ENCODE measurements at regions not wholly inside any gene's neighbourhood (a gene's known extent, or its start where the extent isn't known, plus 50 kb on each side); places are given as distances from the start of the nearest gene placed in this dataset.

- Histone ChIP-seq H3K27me3 (no peaks in the 10 kb centered on the region), H3K9me3 (ENCODE audit: low read depth) (no peaks in the 10 kb centered on the region), H4K20me1 (ENCODE audit: insufficient read depth, poor library complexity, severe bottlenecking) (no peaks in the 10 kb centered on the region), H3K4me3 (no peak overlapping the region), H3K4me1 (ENCODE audit: insufficient read depth) (peaks cover 1% of the 10 kb centered on the region), H3K9me2 (replicated peaks; ENCODE audit: insufficient read depth) (no peaks in the 10 kb centered on the region), H3K4me2 (peak overlapping the region; percentile 3), H2AFZ (no peak overlapping the region), H3K79me2 (no peaks in the 10 kb centered on the region), H3K27ac (no peak overlapping the region), H3K36me3 (replicated peaks; ENCODE audit: insufficient read depth, low read depth) (no peaks in the 10 kb centered on the region)
- DNase-seq (ENCODE audit: low spot score) = no peak
- TF ChIP-seq, protein P1, sequence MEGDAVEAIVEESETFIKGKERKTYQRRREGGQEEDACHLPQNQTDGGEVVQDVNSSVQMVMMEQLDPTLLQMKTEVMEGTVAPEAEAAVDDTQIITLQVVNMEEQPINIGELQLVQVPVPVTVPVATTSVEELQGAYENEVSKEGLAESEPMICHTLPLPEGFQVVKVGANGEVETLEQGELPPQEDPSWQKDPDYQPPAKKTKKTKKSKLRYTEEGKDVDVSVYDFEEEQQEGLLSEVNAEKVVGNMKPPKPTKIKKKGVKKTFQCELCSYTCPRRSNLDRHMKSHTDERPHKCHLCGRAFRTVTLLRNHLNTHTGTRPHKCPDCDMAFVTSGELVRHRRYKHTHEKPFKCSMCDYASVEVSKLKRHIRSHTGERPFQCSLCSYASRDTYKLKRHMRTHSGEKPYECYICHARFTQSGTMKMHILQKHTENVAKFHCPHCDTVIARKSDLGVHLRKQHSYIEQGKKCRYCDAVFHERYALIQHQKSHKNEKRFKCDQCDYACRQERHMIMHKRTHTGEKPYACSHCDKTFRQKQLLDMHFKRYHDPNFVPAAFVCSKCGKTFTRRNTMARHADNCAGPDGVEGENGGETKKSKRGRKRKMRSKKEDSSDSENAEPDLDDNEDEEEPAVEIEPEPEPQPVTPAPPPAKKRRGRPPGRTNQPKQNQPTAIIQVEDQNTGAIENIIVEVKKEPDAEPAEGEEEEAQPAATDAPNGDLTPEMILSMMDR (IDR thresholded peaks at IDR 0.05; ENCODE audit: poor library complexity) = no peak
- TF ChIP-seq EZH2phosphoT487 (IDR thresholded peaks at IDR 0.05; ENCODE audit: low read depth, severe bottlenecking, unreplicated experiment) (no peak), EZH2 (IDR thresholded peaks at IDR 0.05; ENCODE audit: borderline replicate concordance) (no peak)
- WGBS (ENCODE audit: low lambda C conversion rate, missing lambda C conversion rate) = 61% methylated on average over 1 of the region's 1 CpG
These were observed 272.2 kb downstream of the PLK2 start for GRCh38 chr5:58187432-58188261.

- no peaks in the 10 kb centered on the region for H3K9me2 ChIP-seq (replicated peaks; ENCODE audit: insufficient read depth)
- TF ChIP-seq EZH2phosphoT487 (IDR thresholded peaks at IDR 0.05; ENCODE audit: low read depth, severe bottlenecking, unreplicated experiment) (no peak), EZH2 (IDR thresholded peaks at IDR 0.05; ENCODE audit: borderline replicate concordance) (no peak)
- TF ChIP-seq, protein P1 (IDR thresholded peaks at IDR 0.05; ENCODE audit: poor library complexity) = no peak
- H3K27me3 ChIP-seq = no peaks in the 10 kb centered on the region
- no peak overlapping the region for H3K27ac ChIP-seq
- H3K4me1 ChIP-seq (ENCODE audit: insufficient read depth) = peaks cover 12% of the 10 kb centered on the region
- H4K20me1 ChIP-seq (ENCODE audit: insufficient read depth, poor library complexity, severe bottlenecking) = no peaks in the 10 kb centered on the region
- no peaks in the 10 kb centered on the region for H3K79me2 ChIP-seq
- H3K4me2 ChIP-seq = no peak overlapping the region
- no peaks in the 10 kb centered on the region for H3K36me3 ChIP-seq (replicated peaks; ENCODE audit: insufficient read depth, low read depth)
- H2AFZ ChIP-seq = no peak overlapping the region
- DNase-seq (ENCODE audit: low spot score) = no peak
- no peak overlapping the region for H3K4me3 ChIP-seq
- WGBS (ENCODE audit: low lambda C conversion rate, missing lambda C conversion rate) = 95% methylated on average over 3 of the region's 3 CpGs
- no peaks in the 10 kb centered on the region for H3K9me3 ChIP-seq (ENCODE audit: low read depth)
These were observed 274.1 kb downstream of the PLK2 start for GRCh38 chr5:58185801-58186200.

DNA sequence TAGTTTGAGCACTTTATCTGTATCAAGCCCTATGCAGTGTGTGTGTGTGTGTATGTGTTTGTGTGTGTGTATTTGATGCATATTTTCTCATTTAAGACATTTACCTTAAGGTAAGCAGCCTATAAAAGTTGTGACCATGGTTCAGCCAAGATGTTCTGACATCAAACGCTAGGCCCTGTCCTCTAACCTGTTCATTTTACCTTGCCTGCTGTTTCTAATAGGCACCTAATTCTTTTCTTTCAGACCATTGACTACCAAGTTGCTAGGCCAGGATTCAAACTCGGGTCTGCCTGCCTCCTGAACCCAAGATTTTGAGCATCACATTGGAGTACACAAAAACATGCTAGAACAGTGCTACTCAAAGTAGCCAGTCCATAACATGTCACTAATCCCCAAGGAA lies 274.5 kb downstream of the PLK2 start:
- Histone ChIP-seq H3K4me1 (ENCODE audit: insufficient read depth) (peaks cover 12% of the 10 kb centered on the region), H3K4me3 (no peak overlapping the region), H3K9me3 (ENCODE audit: low read depth) (no peaks in the 10 kb centered on the region), H4K20me1 (ENCODE audit: insufficient read depth, poor library complexity, severe bottlenecking) (no peaks in the 10 kb centered on the region), H3K9me2 (replicated peaks; ENCODE audit: insufficient read depth) (no peaks in the 10 kb centered on the region), H3K4me2 (no peak overlapping the region), H2AFZ (no peak overlapping the region), H3K27me3 (no peaks in the 10 kb centered on the region), H3K27ac (no peak overlapping the region), H3K36me3 (replicated peaks; ENCODE audit: insufficient read depth, low read depth) (no peaks in the 10 kb centered on the region), H3K79me2 (no peaks in the 10 kb centered on the region)
- TF ChIP-seq, protein P1 (IDR thresholded peaks at IDR 0.05; ENCODE audit: poor library complexity) = no peak
- no peak for TF ChIP-seq EZH2 (IDR thresholded peaks at IDR 0.05; ENCODE audit: borderline replicate concordance)
- no peak for TF ChIP-seq EZH2phosphoT487 (IDR thresholded peaks at IDR 0.05; ENCODE audit: low read depth, severe bottlenecking, unreplicated experiment)
- no peak for DNase-seq (ENCODE audit: low spot score)
- WGBS (ENCODE audit: low lambda C conversion rate, missing lambda C conversion rate) = 91% methylated on average over 2 of the region's 2 CpGs

Data from hepatocyte (in vitro differentiated cells).